ENCODE measurements at regions not wholly inside any gene's neighbourhood (a gene's known extent, or its start where the extent isn't known, plus 50 kb on each side); places are given as distances from the start of the nearest gene placed in this dataset.

DNA sequence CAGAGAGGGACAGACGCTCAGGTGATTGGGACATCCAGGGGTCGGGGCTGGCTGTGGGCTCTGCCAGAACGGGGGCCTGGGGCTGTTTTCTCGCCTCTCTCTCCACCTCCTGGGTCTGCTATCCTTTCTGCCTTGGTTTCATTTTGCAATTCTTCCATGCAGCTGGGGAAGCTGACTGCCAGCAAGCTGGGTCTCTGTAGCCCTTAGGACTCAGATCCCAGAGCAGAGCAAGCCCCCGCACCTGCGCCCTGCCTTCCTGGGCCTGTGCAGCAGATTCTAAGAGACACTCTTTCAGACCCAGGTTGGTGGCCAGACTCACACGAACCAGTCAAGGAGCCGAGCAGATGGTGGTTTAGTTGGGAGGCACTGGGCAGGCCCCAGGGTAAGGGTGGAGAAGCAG, 59.1 kb upstream of the GRPEL1 start:
- Histone ChIP-seq H3K4me1 (ENCODE audit: insufficient read depth, poor library complexity, severe bottlenecking) (no peaks in the 10 kb centered on the region), H3K36me3 (ENCODE audit: low read depth) (no peaks in the 10 kb centered on the region), H3K27me3 (ENCODE audit: insufficient read depth, poor library complexity, severe bottlenecking) (no peaks in the 10 kb centered on the region), H3K9me3 (ENCODE audit: severe bottlenecking) (no peaks in the 10 kb centered on the region), H3K4me3 (ENCODE audit: severe bottlenecking) (no peak overlapping the region), H3K27ac (ENCODE audit: poor library complexity, severe bottlenecking) (no peak overlapping the region)
- DNase-seq (ENCODE audit: low spot score) (no peak), ATAC-seq (ENCODE audit: low read depth) (no peak)
- TF ChIP-seq, protein P1, sequence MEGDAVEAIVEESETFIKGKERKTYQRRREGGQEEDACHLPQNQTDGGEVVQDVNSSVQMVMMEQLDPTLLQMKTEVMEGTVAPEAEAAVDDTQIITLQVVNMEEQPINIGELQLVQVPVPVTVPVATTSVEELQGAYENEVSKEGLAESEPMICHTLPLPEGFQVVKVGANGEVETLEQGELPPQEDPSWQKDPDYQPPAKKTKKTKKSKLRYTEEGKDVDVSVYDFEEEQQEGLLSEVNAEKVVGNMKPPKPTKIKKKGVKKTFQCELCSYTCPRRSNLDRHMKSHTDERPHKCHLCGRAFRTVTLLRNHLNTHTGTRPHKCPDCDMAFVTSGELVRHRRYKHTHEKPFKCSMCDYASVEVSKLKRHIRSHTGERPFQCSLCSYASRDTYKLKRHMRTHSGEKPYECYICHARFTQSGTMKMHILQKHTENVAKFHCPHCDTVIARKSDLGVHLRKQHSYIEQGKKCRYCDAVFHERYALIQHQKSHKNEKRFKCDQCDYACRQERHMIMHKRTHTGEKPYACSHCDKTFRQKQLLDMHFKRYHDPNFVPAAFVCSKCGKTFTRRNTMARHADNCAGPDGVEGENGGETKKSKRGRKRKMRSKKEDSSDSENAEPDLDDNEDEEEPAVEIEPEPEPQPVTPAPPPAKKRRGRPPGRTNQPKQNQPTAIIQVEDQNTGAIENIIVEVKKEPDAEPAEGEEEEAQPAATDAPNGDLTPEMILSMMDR (IDR thresholded peaks at IDR 0.05; ENCODE audit: poor library complexity, severe bottlenecking), result no peak

GRCh38 chr4:7124689-7125442, 57.0 kb upstream of the GRPEL1 start:
- Histone ChIP-seq H3K27me3 (ENCODE audit: insufficient read depth, poor library complexity, severe bottlenecking) (no peaks in the 10 kb centered on the region), H3K36me3 (ENCODE audit: low read depth) (no peaks in the 10 kb centered on the region), H3K4me3 (ENCODE audit: severe bottlenecking) (no peak overlapping the region), H3K27ac (ENCODE audit: poor library complexity, severe bottlenecking) (no peak overlapping the region), H3K9me3 (ENCODE audit: severe bottlenecking) (no peaks in the 10 kb centered on the region), H3K4me1 (ENCODE audit: insufficient read depth, poor library complexity, severe bottlenecking) (no peaks in the 10 kb centered on the region)
- TF ChIP-seq, protein P1 (IDR thresholded peaks at IDR 0.05; ENCODE audit: poor library complexity, severe bottlenecking), result peak; percentile 8
- DNase-seq (ENCODE audit: low spot score), result peak; percentile 49
- peak; percentile 82 for ATAC-seq (ENCODE audit: low read depth)

- TF ChIP-seq, protein P1 (IDR thresholded peaks at IDR 0.05; ENCODE audit: poor library complexity, severe bottlenecking), result no peak
- H3K27ac ChIP-seq (ENCODE audit: poor library complexity, severe bottlenecking), result no peak overlapping the region
- no peaks in the 10 kb centered on the region for H3K36me3 ChIP-seq (ENCODE audit: low read depth)
- ATAC-seq (ENCODE audit: low read depth) (no peak), DNase-seq (ENCODE audit: low spot score) (no peak)
- H3K4me3 ChIP-seq (ENCODE audit: severe bottlenecking), result no peak overlapping the region
- H3K27me3 ChIP-seq (ENCODE audit: insufficient read depth, poor library complexity, severe bottlenecking), result no peaks in the 10 kb centered on the region
- H3K4me1 ChIP-seq (ENCODE audit: insufficient read depth, poor library complexity, severe bottlenecking), result no peaks in the 10 kb centered on the region
- no peaks in the 10 kb centered on the region for H3K9me3 ChIP-seq (ENCODE audit: severe bottlenecking)
These were observed 54.2 kb upstream of the GRPEL1 start for GRCh38 chr4:7121866-7122653.

DNA sequence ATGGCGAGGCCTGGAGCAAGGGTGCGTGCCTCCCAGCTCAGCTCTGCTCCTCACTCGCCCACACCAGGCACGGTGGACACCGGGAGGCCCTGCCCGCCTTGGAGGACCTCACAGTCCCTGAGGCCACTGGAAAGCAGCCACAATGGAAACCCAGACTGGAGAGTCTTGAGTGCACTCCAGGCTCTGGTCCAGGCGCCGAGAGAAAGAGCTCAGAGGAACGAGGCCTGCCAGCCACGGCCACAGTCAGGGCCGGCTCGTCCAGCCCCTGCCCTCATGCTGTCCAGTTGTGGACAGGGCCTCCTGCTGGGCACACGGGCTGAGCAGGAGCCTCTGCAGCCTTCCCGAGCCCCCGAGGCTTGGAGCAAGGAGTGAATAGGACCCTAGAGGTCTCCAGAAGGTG, 53.3 kb upstream of the GRPEL1 start:
- DNase-seq (ENCODE audit: low spot score), result no peak
- no peak for ATAC-seq (ENCODE audit: low read depth)
- TF ChIP-seq, protein P1 (IDR thresholded peaks at IDR 0.05; ENCODE audit: poor library complexity, severe bottlenecking), result no peak
- Histone ChIP-seq H3K4me3 (ENCODE audit: severe bottlenecking) (no peak overlapping the region), H3K27ac (ENCODE audit: poor library complexity, severe bottlenecking) (no peak overlapping the region), H3K36me3 (ENCODE audit: low read depth) (no peaks in the 10 kb centered on the region), H3K27me3 (ENCODE audit: insufficient read depth, poor library complexity, severe bottlenecking) (no peaks in the 10 kb centered on the region), H3K9me3 (ENCODE audit: severe bottlenecking) (no peaks in the 10 kb centered on the region), H3K4me1 (ENCODE audit: insufficient read depth, poor library complexity, severe bottlenecking) (no peaks in the 10 kb centered on the region)
